Caco-2 (cell line): ENCODE measurements at regions not wholly inside any gene's neighbourhood (a gene's known extent, or its start where the extent isn't known, plus 50 kb on each side); places are given as distances from the start of the nearest gene placed in this dataset.

Experiments used
- BruUV-seq: library from RNA; stranded (reverse); fragments of 400-500 nt; replicated peaks from 2 replicates; lab custom pipeline; 2021; lab: Mats Ljungman, UMichigan
- CTCF ChIA-PET: fragments of 300-600 bp; sonication (Branson Sonifier 250); formaldehyde crosslinking; loops from one replicate; lab custom pipeline; 2022; ENCODE audit warnings: antibody characterized with exemption; lab: Charles Lee
- POLR2A ChIA-PET: fragments of 300-600 bp; sonication (Branson Sonifier 250); formaldehyde crosslinking; loops from one replicate; lab custom pipeline; 2022; ENCODE audit warnings: antibody characterized with exemption; lab: Charles Lee
- DNase-seq, 2 experiments: peaks; one replicate each; pipeline versions ENCODE4 v3.0.0 to v3.0.0-alpha.2; 2020 to 2022
- H3K27me3 ChIP-seq: replicated peaks from 2 replicates; pipeline ENCODE4 v1.6.0; 2011; ENCODE audit warnings: low read length; ENCODE audit not compliant: control insufficient read depth, insufficient read depth
- H3K36me3 ChIP-seq: 2 replicates; pipeline ENCODE4 v1.5.1; 2011; ENCODE audit warnings: low read length; ENCODE audit not compliant: control insufficient read depth, insufficient read depth
- H3K4me1 ChIP-seq: fragments of 250-450 bp; sonication (Bioruptor Pico); 2 replicates; pipeline ENCODE4 v1.5.1; 2020; ENCODE audit warnings: mild to moderate bottlenecking
- H3K4me3 ChIP-seq: 2 replicates; pipeline ENCODE4 v1.5.1; 2011; ENCODE audit warnings: low read depth, mild to moderate bottlenecking, control low read depth, low read length
- H3K9me3 ChIP-seq: fragments of 250-450 bp; sonication (Bioruptor Pico); 2 replicates; pipeline ENCODE4 v1.5.1; 2020; ENCODE audit warnings: mild to moderate bottlenecking, moderate library complexity
- H3K27ac Mint-ChIP-seq: one replicate; pipeline ENCODE4 v1.8.0; 2022; ENCODE audit warnings: mixed read lengths; ENCODE audit not compliant: unreplicated experiment
- H3K27me3 Mint-ChIP-seq: one replicate; pipeline ENCODE4 v1.8.0; 2022; ENCODE audit warnings: mixed read lengths; ENCODE audit not compliant: insufficient read depth, unreplicated experiment
- H3K36me3 Mint-ChIP-seq: one replicate; pipeline ENCODE4 v1.8.0; 2022; ENCODE audit warnings: mild to moderate bottlenecking, mixed read lengths; ENCODE audit not compliant: insufficient read depth, unreplicated experiment
- H3K4me1 Mint-ChIP-seq: one replicate; pipeline ENCODE4 v1.8.0; 2022; ENCODE audit warnings: low read depth, mixed read lengths; ENCODE audit not compliant: unreplicated experiment
- H3K4me3 Mint-ChIP-seq: one replicate; pipeline ENCODE4 v1.8.0; 2022; ENCODE audit warnings: mild to moderate bottlenecking, moderate library complexity, mixed read lengths; ENCODE audit not compliant: unreplicated experiment
- H3K9me3 Mint-ChIP-seq: one replicate; pipeline ENCODE4 v1.8.0; 2022; ENCODE audit warnings: mixed read lengths; ENCODE audit not compliant: unreplicated experiment
- intact Hi-C: fragments of 100-400 bp; cut with micrococcal nuclease; formaldehyde crosslinking; loops from one replicate; pipeline ENCODE4 v1.10.0; 2022; ENCODE audit not compliant: unreplicated experiment
- TF ChIP-seq, protein P1 (sequence below), 2 experiments: fragments of 200-600 bp in 1 of 2; IDR thresholded peaks; 1 replicate in 1 of 2; 2 replicates in 1 of 2; pipeline versions ENCODE4 v1.5.1 to v1.8.0; 2011 to 2022; ENCODE audit warnings: antibody characterized with exemption in 1 of 2, control low read depth in 1 of 2, inconsistent platforms in 1 of 2, low read depth in 1 of 2, low read length in 1 of 2, mild to moderate bottlenecking in 1 of 2, moderate library complexity in 1 of 2; ENCODE audit not compliant: insufficient read depth in 1 of 2, severe bottlenecking in 1 of 2, unreplicated experiment in 1 of 2

DNA sequence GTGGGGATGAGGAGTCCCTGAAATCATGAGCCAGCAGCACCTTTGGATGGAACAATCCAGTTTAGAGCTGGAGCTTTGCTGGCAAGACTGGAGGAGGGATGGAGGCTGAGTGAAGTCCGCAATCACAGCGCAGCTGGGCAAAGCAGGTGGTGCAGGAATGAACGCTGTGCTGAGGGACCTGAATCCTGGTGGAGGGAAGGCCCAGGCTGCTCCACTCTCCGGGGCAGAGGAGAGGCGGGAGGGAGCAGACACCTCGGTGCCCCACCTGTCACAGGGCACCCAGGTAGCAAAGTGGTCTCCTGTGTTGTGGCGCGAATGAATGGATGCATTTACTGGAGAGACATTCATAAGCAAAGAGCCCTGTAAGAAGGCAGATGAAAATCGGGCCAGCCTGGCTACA, 124.8 kb upstream of the ANO1 start:
- H3K9me3 Mint-ChIP-seq, result no peaks in the 10 kb centered on the region
- POLR2A ChIA-PET, result no interaction called here

DNA sequence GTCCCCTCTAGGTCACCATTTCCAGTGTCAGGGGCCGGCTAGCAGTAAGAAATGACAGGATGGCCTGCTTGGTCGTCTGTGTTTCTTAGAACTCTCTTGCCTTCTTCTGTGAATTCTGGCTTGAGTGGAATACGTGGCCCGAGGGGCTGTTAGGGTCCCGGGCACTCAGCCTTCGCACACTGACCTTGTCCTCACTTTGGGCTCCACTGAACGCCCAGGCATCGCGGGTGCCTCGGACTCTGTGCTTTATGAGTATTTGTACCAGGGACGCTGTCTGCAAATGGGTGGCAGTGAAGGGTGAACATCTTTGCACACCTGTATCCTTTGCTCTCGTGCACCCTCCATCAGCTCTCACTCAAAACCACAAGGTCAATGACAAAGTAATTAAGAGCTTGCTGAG, 123.4 kb upstream of the ANO1 start:
- peaks cover 14% of the 10 kb centered on the region for H3K4me1 Mint-ChIP-seq
- H3K36me3 ChIP-seq, result no peaks in the 10 kb centered on the region
- peaks cover 14% of the 10 kb centered on the region for H3K4me1 ChIP-seq
- H3K27me3 ChIP-seq, result no peaks in the 10 kb centered on the region
- CTCF ChIA-PET, result interaction anchor here (1.6 kb wide), 1 partner anchor 12 kb away, joined by 5 read pairs; no protein-coding TSS in a partner anchor
- intact Hi-C loops, result no loop called here
- BruUV-seq, result no TSS peak
- H3K27me3 Mint-ChIP-seq, result no peaks in the 10 kb centered on the region
- H3K4me3 ChIP-seq, result no peak overlapping the region
- no peaks in the 10 kb centered on the region for H3K9me3 ChIP-seq
- no peak overlapping the region for H3K4me3 Mint-ChIP-seq
- H3K36me3 Mint-ChIP-seq, result no peaks in the 10 kb centered on the region
- TF ChIP-seq, protein P1, sequence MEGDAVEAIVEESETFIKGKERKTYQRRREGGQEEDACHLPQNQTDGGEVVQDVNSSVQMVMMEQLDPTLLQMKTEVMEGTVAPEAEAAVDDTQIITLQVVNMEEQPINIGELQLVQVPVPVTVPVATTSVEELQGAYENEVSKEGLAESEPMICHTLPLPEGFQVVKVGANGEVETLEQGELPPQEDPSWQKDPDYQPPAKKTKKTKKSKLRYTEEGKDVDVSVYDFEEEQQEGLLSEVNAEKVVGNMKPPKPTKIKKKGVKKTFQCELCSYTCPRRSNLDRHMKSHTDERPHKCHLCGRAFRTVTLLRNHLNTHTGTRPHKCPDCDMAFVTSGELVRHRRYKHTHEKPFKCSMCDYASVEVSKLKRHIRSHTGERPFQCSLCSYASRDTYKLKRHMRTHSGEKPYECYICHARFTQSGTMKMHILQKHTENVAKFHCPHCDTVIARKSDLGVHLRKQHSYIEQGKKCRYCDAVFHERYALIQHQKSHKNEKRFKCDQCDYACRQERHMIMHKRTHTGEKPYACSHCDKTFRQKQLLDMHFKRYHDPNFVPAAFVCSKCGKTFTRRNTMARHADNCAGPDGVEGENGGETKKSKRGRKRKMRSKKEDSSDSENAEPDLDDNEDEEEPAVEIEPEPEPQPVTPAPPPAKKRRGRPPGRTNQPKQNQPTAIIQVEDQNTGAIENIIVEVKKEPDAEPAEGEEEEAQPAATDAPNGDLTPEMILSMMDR (IDR thresholded peaks at IDR 0.05; ENCODE audit: insufficient read depth in 1 of 2, low read depth in 1 of 2, low read length in 1 of 2, severe bottlenecking in 1 of 2, unreplicated experiment in 1 of 2), result no peak
- POLR2A ChIA-PET, result no interaction called here
- H3K27ac Mint-ChIP-seq, result no peak overlapping the region
- no peaks in the 10 kb centered on the region for H3K9me3 Mint-ChIP-seq
- peak in 1 of 2 experiments; percentile 25 for DNase-seq

More for the DNA sequence above, 124.8 kb upstream of the ANO1 start:
- no peaks in the 10 kb centered on the region for H3K9me3 ChIP-seq
- no peaks in the 10 kb centered on the region for H3K36me3 ChIP-seq
- peaks cover 28% of the 10 kb centered on the region for H3K4me1 ChIP-seq
- BruUV-seq, result no TSS peak
- H3K27me3 Mint-ChIP-seq, result no peaks in the 10 kb centered on the region
- H3K4me3 ChIP-seq, result no peak overlapping the region
- CTCF ChIA-PET, result interaction anchor here (1.1 to 1.6 kb wide), 2 partner anchors 7 to 13 kb away, joined by 3 to 5 read pairs; no protein-coding TSS in a partner anchor
- DNase-seq, result no peak
- peaks cover 21% of the 10 kb centered on the region for H3K4me1 Mint-ChIP-seq
- TF ChIP-seq, protein P1 (IDR thresholded peaks at IDR 0.05; ENCODE audit: insufficient read depth in 1 of 2, low read depth in 1 of 2, low read length in 1 of 2, severe bottlenecking in 1 of 2, unreplicated experiment in 1 of 2), result no peak
- H3K36me3 Mint-ChIP-seq, result peaks cover 7% of the 10 kb centered on the region
- H3K4me3 Mint-ChIP-seq, result no peak overlapping the region
- H3K27me3 ChIP-seq, result no peaks in the 10 kb centered on the region
- intact Hi-C loops, result no loop called here
- H3K27ac Mint-ChIP-seq, result no peak overlapping the region

DNA sequence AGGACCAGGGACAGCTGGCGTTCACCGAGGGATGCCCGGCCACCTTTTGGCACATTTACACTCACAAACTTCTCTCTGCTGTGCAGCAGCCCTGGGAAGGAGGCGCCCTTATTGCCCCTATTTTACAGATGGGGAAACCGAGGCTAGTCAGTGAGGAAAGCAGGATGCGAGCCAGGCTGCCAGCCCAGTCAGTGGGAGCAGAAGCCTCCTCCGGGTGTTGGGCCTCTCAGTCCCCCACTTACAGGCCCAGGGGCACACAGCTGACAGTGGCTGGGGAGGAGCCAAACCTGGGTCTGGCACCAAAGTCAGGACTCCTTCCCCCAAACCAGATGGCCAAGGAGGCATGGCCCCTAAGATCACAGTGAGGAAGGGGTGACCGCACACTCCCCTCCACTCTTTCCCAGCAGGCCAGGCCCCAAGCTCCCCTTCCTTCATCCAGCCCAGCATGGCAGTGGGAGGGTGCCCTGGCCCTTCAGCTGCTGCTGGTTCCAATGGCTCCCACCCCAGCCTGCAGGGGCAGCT, 121.4 kb upstream of the ANO1 start:
- ChIA-PET POLR2A (no interaction called here), CTCF (interaction anchor here (0.6 kb wide), 1 partner anchor 281 kb away, joined by 3 read pairs; no protein-coding TSS in a partner anchor)
- H3K9me3 Mint-ChIP-seq, result no peaks in the 10 kb centered on the region
- H3K4me1 ChIP-seq, result no peaks in the 10 kb centered on the region
- DNase-seq, result no peak
- H3K4me3 Mint-ChIP-seq, result no peak overlapping the region
- peaks cover 7% of the 10 kb centered on the region for H3K4me1 Mint-ChIP-seq
- no peaks in the 10 kb centered on the region for H3K27me3 Mint-ChIP-seq
- H3K36me3 Mint-ChIP-seq, result no peaks in the 10 kb centered on the region
- H3K27me3 ChIP-seq, result no peaks in the 10 kb centered on the region
- no peaks in the 10 kb centered on the region for H3K9me3 ChIP-seq
- H3K4me3 ChIP-seq, result no peak overlapping the region
- H3K27ac Mint-ChIP-seq, result no peak overlapping the region
- intact Hi-C loops, result no loop called here
- BruUV-seq, result no TSS peak
- no peaks in the 10 kb centered on the region for H3K36me3 ChIP-seq
- TF ChIP-seq, protein P1 (IDR thresholded peaks at IDR 0.05; ENCODE audit: insufficient read depth in 1 of 2, low read depth in 1 of 2, low read length in 1 of 2, severe bottlenecking in 1 of 2, unreplicated experiment in 1 of 2), result no peak
